ENCODE measurements at regions not wholly inside any gene's neighbourhood (a gene's known extent, or its start where the extent isn't known, plus 50 kb on each side); places are given as distances from the start of the nearest gene placed in this dataset.

DNA sequence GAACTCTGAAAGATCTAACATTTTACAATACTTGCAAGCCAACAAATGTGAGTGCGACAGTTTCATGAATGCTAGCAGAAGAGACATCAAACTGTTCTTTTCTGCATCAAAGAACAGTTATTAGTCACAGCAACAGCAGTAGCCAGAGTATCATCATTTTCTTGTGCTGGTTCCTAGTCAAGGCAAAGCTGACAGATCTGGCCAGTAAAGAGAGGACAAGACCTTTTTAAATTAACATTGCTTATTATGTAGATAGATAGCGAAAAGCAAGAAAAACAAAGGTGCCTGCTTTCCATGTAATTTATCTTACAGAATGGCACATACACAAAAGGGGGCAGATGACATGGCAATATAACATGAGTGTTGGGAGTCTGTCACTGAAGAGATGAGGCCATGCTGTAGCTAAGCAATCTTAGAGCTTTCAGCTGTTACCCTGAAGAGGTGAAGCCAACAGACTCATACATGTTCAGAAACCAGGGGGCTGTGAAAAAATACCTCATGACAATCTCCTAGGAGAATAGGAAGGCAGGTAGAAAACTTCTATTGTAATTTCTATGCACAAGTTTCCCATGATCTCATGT lies 626.6 kb upstream of the TYRP1 start:
- no peaks in the 10 kb centered on the region for H3K9me3 ChIP-seq (replicated peaks; ENCODE audit: insufficient read depth, low read length)
- no peak for DNase-seq
- no peak for TF ChIP-seq EZH2phosphoT487 (IDR thresholded peaks at IDR 0.05; ENCODE audit: low read length)
- TF ChIP-seq, protein P1, sequence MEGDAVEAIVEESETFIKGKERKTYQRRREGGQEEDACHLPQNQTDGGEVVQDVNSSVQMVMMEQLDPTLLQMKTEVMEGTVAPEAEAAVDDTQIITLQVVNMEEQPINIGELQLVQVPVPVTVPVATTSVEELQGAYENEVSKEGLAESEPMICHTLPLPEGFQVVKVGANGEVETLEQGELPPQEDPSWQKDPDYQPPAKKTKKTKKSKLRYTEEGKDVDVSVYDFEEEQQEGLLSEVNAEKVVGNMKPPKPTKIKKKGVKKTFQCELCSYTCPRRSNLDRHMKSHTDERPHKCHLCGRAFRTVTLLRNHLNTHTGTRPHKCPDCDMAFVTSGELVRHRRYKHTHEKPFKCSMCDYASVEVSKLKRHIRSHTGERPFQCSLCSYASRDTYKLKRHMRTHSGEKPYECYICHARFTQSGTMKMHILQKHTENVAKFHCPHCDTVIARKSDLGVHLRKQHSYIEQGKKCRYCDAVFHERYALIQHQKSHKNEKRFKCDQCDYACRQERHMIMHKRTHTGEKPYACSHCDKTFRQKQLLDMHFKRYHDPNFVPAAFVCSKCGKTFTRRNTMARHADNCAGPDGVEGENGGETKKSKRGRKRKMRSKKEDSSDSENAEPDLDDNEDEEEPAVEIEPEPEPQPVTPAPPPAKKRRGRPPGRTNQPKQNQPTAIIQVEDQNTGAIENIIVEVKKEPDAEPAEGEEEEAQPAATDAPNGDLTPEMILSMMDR (IDR thresholded peaks at IDR 0.05; ENCODE audit: low read length) = no peak
- TF ChIP-seq EZH2 (optimal IDR thresholded peaks at IDR 0.05; ENCODE audit: low read depth, low read length) = no peak
- H3K36me3 ChIP-seq (replicated peaks; ENCODE audit: insufficient read depth, low read length) = no peaks in the 10 kb centered on the region
- H3K79me2 ChIP-seq (ENCODE audit: low read length) = no peaks in the 10 kb centered on the region
- no peak overlapping the region for H3K4me3 ChIP-seq (ENCODE audit: low read length)
- H3K4me1 ChIP-seq (ENCODE audit: low read length) = no peaks in the 10 kb centered on the region
- no peak overlapping the region for H3K9ac ChIP-seq (ENCODE audit: low read length)
- H3K27me3 ChIP-seq (replicated peaks; ENCODE audit: insufficient read depth, low read length) = no peaks in the 10 kb centered on the region
- H2AFZ ChIP-seq (ENCODE audit: low read length) = no peak overlapping the region
- H3F3A ChIP-seq (ENCODE audit: insufficient read depth, low read length) = no peaks in the 10 kb centered on the region
- no peaks in the 10 kb centered on the region for H4K20me1 ChIP-seq (ENCODE audit: insufficient read depth, low read length)
- H3K27ac ChIP-seq (ENCODE audit: low read length) = no peak overlapping the region
- no peak overlapping the region for H3K4me2 ChIP-seq (ENCODE audit: low read depth, low read length)
- no peaks in the 10 kb centered on the region for H3K9me2 ChIP-seq (replicated peaks; ENCODE audit: insufficient read depth, low read length)

DNA sequence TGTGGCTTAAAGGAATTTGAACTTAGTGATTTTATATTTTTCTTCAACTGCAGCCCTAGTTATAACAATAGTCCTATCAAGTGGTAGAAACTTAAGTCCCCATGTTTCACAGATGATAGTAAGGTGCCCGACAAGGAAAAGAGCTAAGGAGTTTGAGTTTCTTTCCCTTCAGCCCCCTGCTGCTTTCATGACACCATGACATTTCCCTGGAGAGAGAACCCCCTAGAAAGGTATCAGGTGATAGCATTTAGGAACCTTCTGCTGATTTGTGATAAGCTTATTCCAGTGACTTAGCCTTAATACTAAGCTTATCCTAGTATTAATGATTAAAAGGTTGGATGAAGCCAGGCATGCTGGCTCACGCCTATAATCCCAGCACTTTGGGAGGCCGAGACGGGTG lies 623.8 kb upstream of the TYRP1 start:
- H3K4me1 ChIP-seq (ENCODE audit: low read length) = no peaks in the 10 kb centered on the region
- H3F3A ChIP-seq (ENCODE audit: insufficient read depth, low read length) = no peaks in the 10 kb centered on the region
- no peak for TF ChIP-seq EZH2 (optimal IDR thresholded peaks at IDR 0.05; ENCODE audit: low read depth, low read length)
- no peak for TF ChIP-seq EZH2phosphoT487 (IDR thresholded peaks at IDR 0.05; ENCODE audit: low read length)
- TF ChIP-seq, protein P1 (IDR thresholded peaks at IDR 0.05; ENCODE audit: low read length) = no peak
- H3K9me2 ChIP-seq (replicated peaks; ENCODE audit: insufficient read depth, low read length) = no peaks in the 10 kb centered on the region
- H4K20me1 ChIP-seq (ENCODE audit: insufficient read depth, low read length) = no peaks in the 10 kb centered on the region
- DNase-seq = no peak
- H3K9ac ChIP-seq (ENCODE audit: low read length) = no peak overlapping the region
- no peak overlapping the region for H3K4me3 ChIP-seq (ENCODE audit: low read length)
- no peak overlapping the region for H3K27ac ChIP-seq (ENCODE audit: low read length)
- no peaks in the 10 kb centered on the region for H3K27me3 ChIP-seq (replicated peaks; ENCODE audit: insufficient read depth, low read length)
- no peak overlapping the region for H2AFZ ChIP-seq (ENCODE audit: low read length)
- no peaks in the 10 kb centered on the region for H3K79me2 ChIP-seq (ENCODE audit: low read length)
- H3K36me3 ChIP-seq (replicated peaks; ENCODE audit: insufficient read depth, low read length) = no peaks in the 10 kb centered on the region
- H3K9me3 ChIP-seq (replicated peaks; ENCODE audit: insufficient read depth, low read length) = no peaks in the 10 kb centered on the region
- H3K4me2 ChIP-seq (ENCODE audit: low read depth, low read length) = no peak overlapping the region

DNA sequence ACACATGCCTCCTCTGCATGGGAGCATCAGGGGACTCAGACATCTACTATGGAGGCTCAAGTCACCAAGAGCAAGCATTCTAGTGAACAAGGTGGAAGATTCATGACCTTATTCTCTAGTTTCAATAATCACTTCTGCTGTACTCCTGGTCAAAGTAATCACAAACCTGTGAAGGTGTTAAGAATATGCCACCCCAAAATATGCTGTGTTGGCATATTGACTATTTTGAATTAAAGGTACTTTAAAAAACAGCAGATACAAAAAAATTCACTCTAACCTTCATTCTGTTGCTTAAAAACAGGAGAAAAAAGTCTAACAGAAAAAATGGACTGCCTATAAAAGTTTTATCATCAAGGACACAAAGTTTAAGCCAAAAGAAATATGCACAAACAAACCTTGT lies 607.8 kb upstream of the TYRP1 start:
- no peaks in the 10 kb centered on the region for H3K9me2 ChIP-seq (replicated peaks; ENCODE audit: insufficient read depth, low read length)
- H3F3A ChIP-seq (ENCODE audit: insufficient read depth, low read length) = no peaks in the 10 kb centered on the region
- H3K4me3 ChIP-seq (ENCODE audit: low read length) = no peak overlapping the region
- no peaks in the 10 kb centered on the region for H4K20me1 ChIP-seq (ENCODE audit: insufficient read depth, low read length)
- H3K4me1 ChIP-seq (ENCODE audit: low read length) = no peaks in the 10 kb centered on the region
- no peaks in the 10 kb centered on the region for H3K9me3 ChIP-seq (replicated peaks; ENCODE audit: insufficient read depth, low read length)
- H3K79me2 ChIP-seq (ENCODE audit: low read length) = no peaks in the 10 kb centered on the region
- no peaks in the 10 kb centered on the region for H3K36me3 ChIP-seq (replicated peaks; ENCODE audit: insufficient read depth, low read length)
- TF ChIP-seq EZH2phosphoT487 (IDR thresholded peaks at IDR 0.05; ENCODE audit: low read length) (no peak), EZH2 (optimal IDR thresholded peaks at IDR 0.05; ENCODE audit: low read depth, low read length) (no peak)
- TF ChIP-seq, protein P1 (IDR thresholded peaks at IDR 0.05; ENCODE audit: low read length) = no peak
- no peak overlapping the region for H3K4me2 ChIP-seq (ENCODE audit: low read depth, low read length)
- no peak overlapping the region for H3K9ac ChIP-seq (ENCODE audit: low read length)
- no peak for DNase-seq
- no peak overlapping the region for H2AFZ ChIP-seq (ENCODE audit: low read length)
- no peak overlapping the region for H3K27ac ChIP-seq (ENCODE audit: low read length)
- no peaks in the 10 kb centered on the region for H3K27me3 ChIP-seq (replicated peaks; ENCODE audit: insufficient read depth, low read length)

Data from MM.1S (cell line).